Right cardiac atrium (tissue), 5 donors: ENCODE measurements at regions not wholly inside any gene's neighbourhood (a gene's known extent, or its start where the extent isn't known, plus 50 kb on each side); places are given as distances from the start of the nearest gene placed in this dataset.

Source experiments
- ATAC-seq, 2 donors: fragments of 200-7000 bp; cut with Tn5 transposase; one replicate each; pipeline versions ENCODE4 v1.8.0 to v1.9.1; 2020; ENCODE audit warnings: moderate library complexity in 2 of 2, mild to moderate bottlenecking in 1 of 2
- DNase-seq, 3 donors: peaks; one replicate each; pipeline ENCODE4 v3.0.0-alpha.2; 2020
- H3K27ac ChIP-seq: one replicate; pipeline ENCODE4 v1.5.1; 2013; ENCODE audit warnings: mild to moderate bottlenecking, low read length, control low read depth, moderate library complexity
- H3K27me3 ChIP-seq: one replicate; pipeline ENCODE4 v1.6.1; 2013; ENCODE audit not compliant: control insufficient read depth, insufficient read depth
- H3K4me1 ChIP-seq: one replicate; pipeline ENCODE4 v1.6.1; 2013; ENCODE audit warnings: low read length; ENCODE audit not compliant: control insufficient read depth, insufficient read depth
- H3K4me3 ChIP-seq: one replicate; pipeline ENCODE4 v1.5.1; 2013; ENCODE audit warnings: low read length, control low read depth
- H3K9me3 ChIP-seq: one replicate; pipeline ENCODE4 v1.6.1; 2013; ENCODE audit warnings: low read length; ENCODE audit not compliant: control insufficient read depth
- WGBS: extraction: QIAGEN DNeasy Blood & Tissue Kit; methylation state at CpG from one replicate; pipeline ENCODE4 v1.1.7; 2013; 5-methylcytosine and 5-hydroxymethylcytosine counted together
- intact Hi-C, 4 donors: fragments of 100-400 bp; cut with DNase I; formaldehyde crosslinking; loops; one replicate each; pipeline versions ENCODE4 v1.11.0 to v1.14.0; 2022 to 2023
- donor health status: healthy with polysubstance abuse.
- donor health status: DM: no; HTN: yes; CAD: no.
- donor health status: DM: no; HTN: no; CAD: no.
- donor health status: DM: no; HTN: yes; CAD: no; lungs with severe emphysema.
- donor health status: DM: yes; HTN: yes; CAD: no.

- WGBS = 90% methylated on average over 19 of the region's 19 CpGs
- Histone ChIP-seq H3K9me3 (peaks cover 8% of the 10 kb centered on the region), H3K27ac (no peak overlapping the region), H3K4me3 (no peak overlapping the region), H3K27me3 (no peaks in the 10 kb centered on the region), H3K4me1 (no peaks in the 10 kb centered on the region)
- DNase-seq (no peak), ATAC-seq (no peak)
- intact Hi-C loops = no loop called here
These were observed 166.0 kb upstream of the IRX2 start for GRCh38 chr5:2917524-2917923.

- intact Hi-C loops = no loop called here
- Histone ChIP-seq H3K9me3 (peaks cover 8% of the 10 kb centered on the region), H3K4me3 (no peak overlapping the region), H3K4me1 (no peaks in the 10 kb centered on the region), H3K27me3 (no peaks in the 10 kb centered on the region), H3K27ac (no peak overlapping the region)
- WGBS = 92% methylated on average over 16 of the region's 16 CpGs
- ATAC-seq (no peak), DNase-seq (no peak)
These were observed 165.6 kb upstream of the IRX2 start for GRCh38 chr5:2917093-2917492.

- WGBS = 83% methylated on average over 4 of the region's 4 CpGs
- peaks cover 7% of the 10 kb centered on the region for H3K9me3 ChIP-seq
- intact Hi-C loops = no loop called here
- no peak overlapping the region for H3K4me3 ChIP-seq
- no peak for DNase-seq
- no peaks in the 10 kb centered on the region for H3K4me1 ChIP-seq
- no peak overlapping the region for H3K27ac ChIP-seq
- ATAC-seq = no peak
- H3K27me3 ChIP-seq = no peaks in the 10 kb centered on the region
These were observed 164.7 kb upstream of the IRX2 start for GRCh38 chr5:2916076-2916682.

GRCh38 chr5:2914981-2915484 is 163.6 kb upstream of the IRX2 start:
- WGBS = 21% methylated on average over 17 of the region's 17 CpGs
- no peak overlapping the region for H3K4me3 ChIP-seq
- no peak overlapping the region for H3K27ac ChIP-seq
- intact Hi-C loops = no loop called here
- DNase-seq (no peak), ATAC-seq (no peak)
- no peaks in the 10 kb centered on the region for H3K27me3 ChIP-seq
- peaks cover 2% of the 10 kb centered on the region for H3K9me3 ChIP-seq
- no peaks in the 10 kb centered on the region for H3K4me1 ChIP-seq

- Histone ChIP-seq H3K27ac (no peak overlapping the region), H3K4me1 (no peaks in the 10 kb centered on the region), H3K27me3 (no peaks in the 10 kb centered on the region), H3K9me3 (peaks cover 2% of the 10 kb centered on the region), H3K4me3 (no peak overlapping the region)
- ATAC-seq (no peak), DNase-seq (no peak)
- 81% methylated on average over 18 of the region's 18 CpGs for WGBS
- intact Hi-C loops = no loop called here
These were observed 162.7 kb upstream of the IRX2 start for GRCh38 chr5:2914022-2914661.

GRCh38 chr5:2913281-2913680 is 161.8 kb upstream of the IRX2 start:
- 83% methylated on average over 7 of the region's 7 CpGs for WGBS
- Histone ChIP-seq H3K9me3 (peaks cover 2% of the 10 kb centered on the region), H3K4me1 (no peaks in the 10 kb centered on the region), H3K27me3 (no peaks in the 10 kb centered on the region), H3K27ac (no peak overlapping the region), H3K4me3 (no peak overlapping the region)
- no peak for DNase-seq
- intact Hi-C loops = no loop called here
- no peak for ATAC-seq

GRCh38 chr5:2912741-2913140 is 161.3 kb upstream of the IRX2 start:
- no peak overlapping the region for H3K27ac ChIP-seq
- intact Hi-C loops = no loop called here
- no peak overlapping the region for H3K4me3 ChIP-seq
- no peaks in the 10 kb centered on the region for H3K27me3 ChIP-seq
- DNase-seq (no peak), ATAC-seq (no peak)
- H3K4me1 ChIP-seq = no peaks in the 10 kb centered on the region
- H3K9me3 ChIP-seq = peaks cover 2% of the 10 kb centered on the region
- 85% methylated on average over 13 of the region's 13 CpGs for WGBS

- Histone ChIP-seq H3K4me1 (no peaks in the 10 kb centered on the region), H3K27ac (no peak overlapping the region), H3K27me3 (no peaks in the 10 kb centered on the region), H3K4me3 (no peak overlapping the region), H3K9me3 (peaks cover 2% of the 10 kb centered on the region)
- intact Hi-C loops = no loop called here
- DNase-seq (no peak), ATAC-seq (no peak)
- 90% methylated on average over 8 of the region's 8 CpGs for WGBS
These were observed 159.1 kb upstream of the IRX2 start for GRCh38 chr5:2910401-2911175.

- no peaks in the 10 kb centered on the region for H3K27me3 ChIP-seq
- intact Hi-C loops = no loop called here
- H3K4me3 ChIP-seq = no peak overlapping the region
- H3K27ac ChIP-seq = no peak overlapping the region
- no peak for DNase-seq
- no peaks in the 10 kb centered on the region for H3K4me1 ChIP-seq
- peaks cover 2% of the 10 kb centered on the region for H3K9me3 ChIP-seq
- ATAC-seq = no peak
- 83% methylated on average over 10 of the region's 10 CpGs for WGBS
These were observed 157.6 kb upstream of the IRX2 start for GRCh38 chr5:2909035-2909434.

GRCh38 chr5:2908086-2908485 is 156.6 kb upstream of the IRX2 start:
- Histone ChIP-seq H3K27me3 (no peaks in the 10 kb centered on the region), H3K4me1 (no peaks in the 10 kb centered on the region), H3K4me3 (no peak overlapping the region), H3K27ac (no peak overlapping the region), H3K9me3 (no peaks in the 10 kb centered on the region)
- 77% methylated on average over 4 of the region's 4 CpGs for WGBS
- no peak for ATAC-seq
- DNase-seq = no peak
- intact Hi-C loops = no loop called here

GRCh38 chr5:2906302-2907090 is 155.0 kb upstream of the IRX2 start:
- DNase-seq = no peak
- intact Hi-C loops = no loop called here
- no peaks in the 10 kb centered on the region for H3K4me1 ChIP-seq

More at GRCh38 chr5:2906302-2907090, 155.0 kb upstream of the IRX2 start:
- H3K9me3 ChIP-seq = no peaks in the 10 kb centered on the region
- no peak overlapping the region for H3K4me3 ChIP-seq
- ATAC-seq = no peak
- no peaks in the 10 kb centered on the region for H3K27me3 ChIP-seq
- WGBS = 80% methylated on average over 8 of the region's 8 CpGs
- H3K27ac ChIP-seq = no peak overlapping the region
